Hematopoietic multipotent progenitor cell treated with erythropoietin and hydrocortisone succinate and interleukin-3 and kit ligand, for 17 days (in vitro differentiated cells): ENCODE measurements at regions not wholly inside any gene's neighbourhood (a gene's known extent, or its start where the extent isn't known, plus 50 kb on each side); places are given as distances from the start of the nearest gene placed in this dataset.
A peak's percentile ranks its signal among the peaks of the same experiment; 100 is the strongest.
"Not testable (repeated sequence)": the region's sequence is repeated elsewhere in the genome, so short reads cannot be mapped to it uniquely, and the experiment has no call there.

Source experiments
- DNase-seq: peaks from one replicate; pipeline ENCODE4 v3.0.0-alpha.2; 2015; ENCODE audit warnings: low spot score

GRCh38 chr5:100232736-100233135 is 302.4 kb upstream of the FAM174A start:
- no peak for DNase-seq

GRCh38 chr5:100188778-100189177 is 346.4 kb upstream of the FAM174A start:
- DNase-seq = no peak

GRCh38 chr5:100188339-100188738 is 346.8 kb upstream of the FAM174A start:
- no peak for DNase-seq

- DNase-seq = no peak
Observed at GRCh38 chr5:100186181-100186580, 349.0 kb upstream of the FAM174A start.

GRCh38 chr5:100182402-100182801 is 352.8 kb upstream of the FAM174A start:
- no peak for DNase-seq

- no peak for DNase-seq
Observed at GRCh38 chr5:100175346-100175745, 359.8 kb upstream of the FAM174A start.

GRCh38 chr5:100165309-100165708 is 369.9 kb upstream of the FAM174A start:
- no peak for DNase-seq

GRCh38 chr5:100161868-100162267 is 373.3 kb upstream of the FAM174A start:
- no peak for DNase-seq

GRCh38 chr5:100157066-100157465 is 378.1 kb upstream of the FAM174A start:
- no peak for DNase-seq

- no peak for DNase-seq
Observed at GRCh38 chr5:100148239-100148638, 386.9 kb upstream of the FAM174A start.

- DNase-seq = no peak
Observed at GRCh38 chr5:100142607-100143006, 392.6 kb upstream of the FAM174A start.

GRCh38 chr5:100131161-100131560 is 404.0 kb upstream of the FAM174A start:
- DNase-seq = no peak

GRCh38 chr5:100130307-100130706 is 404.9 kb upstream of the FAM174A start:
- no peak for DNase-seq

GRCh38 chr5:100119903-100120302 is 415.3 kb upstream of the FAM174A start:
- no peak for DNase-seq

GRCh38 chr5:100110497-100110896 is 424.7 kb upstream of the FAM174A start:
- no peak for DNase-seq

- no peak for DNase-seq
Observed at GRCh38 chr5:100108883-100109282, 426.3 kb upstream of the FAM174A start.

- DNase-seq = not testable (repeated sequence)
Observed at GRCh38 chr5:100103592-100104119, 431.5 kb upstream of the FAM174A start.

GRCh38 chr5:100101466-100101865 is 433.7 kb upstream of the FAM174A start:
- not testable (repeated sequence) for DNase-seq

GRCh38 chr5:100096328-100096727 is 438.8 kb upstream of the FAM174A start:
- DNase-seq = not testable (repeated sequence)

GRCh38 chr5:100080703-100081102 is 454.5 kb upstream of the FAM174A start:
- DNase-seq = not testable (repeated sequence)

GRCh38 chr5:100079163-100079562 is 456.0 kb upstream of the FAM174A start:
- DNase-seq = not testable (repeated sequence)

- not testable (repeated sequence) for DNase-seq
Observed at GRCh38 chr5:100066020-100066419, 469.2 kb upstream of the FAM174A start.

- DNase-seq = no peak
Observed at GRCh38 chr5:100043475-100043874, 491.7 kb upstream of the FAM174A start.

- peak; percentile 4 for DNase-seq
Observed at GRCh38 chr5:100026606-100027005, 508.6 kb upstream of the FAM174A start.

- no peak for DNase-seq
Observed at GRCh38 chr5:100023536-100023935, 511.6 kb upstream of the FAM174A start.
